ENCODE measurements at regions not wholly inside any gene's neighbourhood (a gene's known extent, or its start where the extent isn't known, plus 50 kb on each side); places are given as distances from the start of the nearest gene placed in this dataset.

GRCh38 chr22:49163960-49164690, 663.5 kb downstream of the BRD1 start:
- TF ChIP-seq, protein P1, sequence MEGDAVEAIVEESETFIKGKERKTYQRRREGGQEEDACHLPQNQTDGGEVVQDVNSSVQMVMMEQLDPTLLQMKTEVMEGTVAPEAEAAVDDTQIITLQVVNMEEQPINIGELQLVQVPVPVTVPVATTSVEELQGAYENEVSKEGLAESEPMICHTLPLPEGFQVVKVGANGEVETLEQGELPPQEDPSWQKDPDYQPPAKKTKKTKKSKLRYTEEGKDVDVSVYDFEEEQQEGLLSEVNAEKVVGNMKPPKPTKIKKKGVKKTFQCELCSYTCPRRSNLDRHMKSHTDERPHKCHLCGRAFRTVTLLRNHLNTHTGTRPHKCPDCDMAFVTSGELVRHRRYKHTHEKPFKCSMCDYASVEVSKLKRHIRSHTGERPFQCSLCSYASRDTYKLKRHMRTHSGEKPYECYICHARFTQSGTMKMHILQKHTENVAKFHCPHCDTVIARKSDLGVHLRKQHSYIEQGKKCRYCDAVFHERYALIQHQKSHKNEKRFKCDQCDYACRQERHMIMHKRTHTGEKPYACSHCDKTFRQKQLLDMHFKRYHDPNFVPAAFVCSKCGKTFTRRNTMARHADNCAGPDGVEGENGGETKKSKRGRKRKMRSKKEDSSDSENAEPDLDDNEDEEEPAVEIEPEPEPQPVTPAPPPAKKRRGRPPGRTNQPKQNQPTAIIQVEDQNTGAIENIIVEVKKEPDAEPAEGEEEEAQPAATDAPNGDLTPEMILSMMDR (IDR thresholded peaks at IDR 0.05) = no peak
- no peak for TF ChIP-seq POLR2A (IDR thresholded peaks at IDR 0.05)
